SK-N-MC (cell line): ENCODE measurements at regions not wholly inside any gene's neighbourhood (a gene's known extent, or its start where the extent isn't known, plus 50 kb on each side); places are given as distances from the start of the nearest gene placed in this dataset.

Source experiments
- DNase-seq: peaks from one replicate; pipeline ENCODE4 v3.0.0-alpha.2; 2011; ENCODE audit warnings: low read depth, low spot score
- H3K27ac ChIP-seq: fragments of 200-600 bp; sonication (generic); 2 replicates; pipeline ENCODE4 v1.5.1; 2016; ENCODE audit warnings: mixed run types
- H3K36me3 ChIP-seq: fragments of 200-600 bp; sonication (generic); 2 replicates; pipeline ENCODE4 v1.6.1; 2017; ENCODE audit warnings: antibody characterized with exemption, low read length, mixed read lengths; ENCODE audit not compliant: insufficient read depth
- H3K4me3 ChIP-seq: fragments of 200-600 bp; sonication (generic); 2 replicates; pipeline ENCODE4 v1.5.1; 2016
- H3K9ac ChIP-seq: fragments of 200-600 bp; sonication (generic); 2 replicates; pipeline ENCODE4 v1.8.0; 2017; ENCODE audit warnings: mixed run types, mixed read lengths; ENCODE audit not compliant: insufficient read length
- H3K9me3 ChIP-seq: fragments of 200-600 bp; sonication (generic); 2 replicates; pipeline ENCODE4 v1.6.1; 2017; ENCODE audit warnings: low read depth, mild to moderate bottlenecking, antibody characterized with exemption, low read length, moderate library complexity, mixed read lengths
- EZH2 ChIP-seq: fragments of 200-600 bp; sonication (generic); IDR thresholded peaks from one replicate; pipeline ENCODE4 v1.6.1; 2017; ENCODE audit warnings: antibody characterized with exemption
- FOXP2 ChIP-seq: optimal IDR thresholded peaks from 2 replicates; pipeline ENCODE3; 2011; ENCODE audit warnings: mild to moderate bottlenecking, moderate library complexity; ENCODE audit not compliant: insufficient read depth; ENCODE audit errors: extremely low read length, control extremely low read depth
- POLR2AphosphoS5 ChIP-seq: IDR thresholded peaks from 2 replicates; pipeline ENCODE4 v1.6.1; 2012; ENCODE audit warnings: mild to moderate bottlenecking, low read depth, low read length, borderline replicate concordance

GRCh38 chr12:115543269-115543668, 734.2 kb downstream of the MED13L start:
- DNase-seq, result no peak
- Histone ChIP-seq H3K36me3 (no peaks in the 10 kb centered on the region), H3K9ac (no peak overlapping the region), H3K4me3 (no peak overlapping the region), H3K27ac (no peak overlapping the region), H3K9me3 (no peaks in the 10 kb centered on the region)
- TF ChIP-seq EZH2, result no peak
- no peak for TF ChIP-seq FOXP2
- no peak for TF ChIP-seq POLR2AphosphoS5

DNA sequence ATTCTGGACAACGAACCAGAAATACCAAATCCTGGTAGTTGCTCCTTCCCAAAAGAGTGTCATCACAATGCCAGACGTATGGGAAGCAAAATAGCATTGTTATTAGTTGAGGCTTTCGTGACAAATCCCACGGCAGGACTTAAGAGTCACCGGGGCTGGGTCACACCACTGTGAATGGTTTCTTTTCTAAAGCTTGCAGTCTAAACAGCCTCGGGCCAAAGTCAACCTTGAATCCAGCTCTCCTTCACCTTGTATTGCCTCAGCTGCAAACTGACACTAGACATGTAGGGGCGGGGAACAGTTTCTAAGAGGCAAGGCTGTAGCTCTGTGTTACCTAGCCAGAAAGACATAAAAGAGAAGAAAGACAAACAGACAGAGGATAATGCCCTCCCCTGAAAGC, 734.8 kb downstream of the MED13L start:
- DNase-seq, result no peak

DNA sequence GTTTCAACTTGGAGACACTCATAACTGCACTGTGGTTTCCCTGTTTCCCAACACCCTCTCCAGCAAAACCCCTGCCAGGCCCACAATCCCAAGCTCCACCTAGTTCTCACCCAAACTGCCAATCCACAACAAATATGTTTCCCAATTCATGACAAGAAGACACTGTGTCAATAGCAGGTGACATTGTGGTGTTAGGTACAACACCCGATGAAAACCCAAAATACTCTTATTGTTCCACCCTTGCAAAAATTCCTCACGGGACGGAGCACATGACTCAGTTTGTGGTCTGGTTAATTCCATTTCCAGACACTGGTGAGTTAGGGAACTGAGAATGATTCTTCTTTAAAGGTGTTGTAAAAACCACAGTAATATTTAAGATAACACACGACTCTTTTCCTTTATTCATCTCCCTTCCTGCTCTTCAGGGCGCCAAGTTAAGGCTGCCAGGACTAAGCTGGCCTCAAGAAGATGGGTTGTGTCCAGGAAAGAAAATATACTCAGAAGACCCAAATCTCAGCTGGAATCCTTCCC, 735.5 kb downstream of the MED13L start:
- no peak overlapping the region for H3K4me3 ChIP-seq
- TF ChIP-seq FOXP2 (no peak), EZH2 (no peak)
- no peak overlapping the region for H3K9ac ChIP-seq
- no peaks in the 10 kb centered on the region for H3K36me3 ChIP-seq
- H3K9me3 ChIP-seq, result no peaks in the 10 kb centered on the region
- DNase-seq, result no peak
- H3K27ac ChIP-seq, result no peak overlapping the region

More for the DNA sequence above, 734.8 kb downstream of the MED13L start:
- Histone ChIP-seq H3K36me3 (no peaks in the 10 kb centered on the region), H3K9ac (no peak overlapping the region), H3K27ac (no peak overlapping the region), H3K4me3 (no peak overlapping the region), H3K9me3 (no peaks in the 10 kb centered on the region)
- TF ChIP-seq POLR2AphosphoS5, result no peak
- TF ChIP-seq EZH2, result no peak
- TF ChIP-seq FOXP2, result no peak

DNA sequence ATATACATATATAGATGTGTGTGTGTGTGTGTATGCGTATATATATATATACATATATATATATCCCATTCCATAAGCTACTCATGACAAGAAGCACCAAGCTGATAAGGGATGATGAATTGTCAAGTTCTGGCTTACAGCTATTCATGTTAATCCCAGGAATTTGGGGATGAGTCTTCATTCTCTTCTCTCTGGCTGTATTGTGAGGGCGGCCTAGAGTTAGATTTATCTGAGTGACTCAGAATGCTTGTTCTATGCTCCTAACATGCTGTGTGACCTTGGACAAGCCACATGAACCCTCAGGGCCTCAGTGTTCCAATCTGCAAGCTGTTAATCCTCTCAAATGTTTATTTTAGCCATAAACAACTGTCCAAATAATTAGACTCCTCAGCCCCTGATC, 749.0 kb downstream of the MED13L start:
- Histone ChIP-seq H3K27ac (no peak overlapping the region), H3K9me3 (no peaks in the 10 kb centered on the region), H3K36me3 (no peaks in the 10 kb centered on the region), H3K4me3 (no peak overlapping the region), H3K9ac (no peak overlapping the region)
- TF ChIP-seq EZH2, result no peak
- no peak for TF ChIP-seq FOXP2
- no peak for TF ChIP-seq POLR2AphosphoS5
- no peak for DNase-seq

DNA sequence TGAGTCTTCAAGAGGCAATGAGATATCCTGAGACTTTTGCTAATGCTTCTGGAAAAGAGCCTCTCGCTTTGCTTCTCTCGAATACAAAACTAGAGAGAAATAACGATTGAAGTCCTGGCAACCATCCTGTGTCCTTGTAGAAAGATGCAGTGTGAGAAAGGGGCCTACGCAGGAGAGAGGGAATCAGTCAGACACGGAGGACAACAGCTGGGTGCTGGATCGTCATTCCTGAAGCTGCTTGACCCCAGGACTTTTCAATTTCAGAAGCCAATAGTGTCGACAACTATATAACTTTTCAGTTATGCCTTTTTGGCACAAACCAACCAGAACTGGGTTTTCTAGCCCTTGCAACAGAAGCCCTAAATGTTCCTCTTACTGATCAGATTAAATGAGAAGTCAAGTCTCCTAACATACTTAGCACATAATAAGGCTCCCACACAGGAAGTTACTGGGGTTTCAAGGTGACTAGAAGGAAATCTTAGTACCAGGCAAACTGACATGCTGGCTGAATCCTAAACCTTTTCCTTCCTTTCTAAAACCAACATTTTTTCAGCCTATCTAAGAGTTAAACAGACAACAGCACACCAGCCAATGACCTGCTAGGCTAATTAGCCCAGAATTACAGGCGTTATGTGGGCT, 755.6 kb downstream of the MED13L start:
- H3K9ac ChIP-seq, result no peak overlapping the region
- no peaks in the 10 kb centered on the region for H3K36me3 ChIP-seq
- H3K9me3 ChIP-seq, result no peaks in the 10 kb centered on the region
- TF ChIP-seq FOXP2, result no peak
- H3K27ac ChIP-seq, result no peak overlapping the region
- no peak overlapping the region for H3K4me3 ChIP-seq
- DNase-seq, result no peak

DNA sequence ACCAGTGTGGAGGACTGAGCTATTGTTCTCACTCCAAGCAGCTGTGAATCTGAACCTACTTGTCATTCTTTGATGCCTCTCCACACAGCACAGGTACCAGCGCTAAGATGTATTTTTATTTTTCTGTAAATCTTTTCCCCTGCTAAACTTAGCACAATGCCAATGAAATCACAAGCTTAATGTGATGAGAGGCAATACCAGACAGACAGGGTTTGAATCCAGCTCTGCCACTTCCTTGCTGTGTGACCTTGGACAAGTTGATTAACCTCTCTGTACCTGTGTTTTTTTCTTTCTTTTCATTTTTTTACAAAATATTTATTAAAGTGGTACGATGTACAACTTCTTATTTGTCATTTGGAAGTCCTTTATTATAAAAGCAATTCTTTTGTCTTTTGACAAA, 757.6 kb downstream of the MED13L start:
- Histone ChIP-seq H3K4me3 (no peak overlapping the region), H3K27ac (no peak overlapping the region), H3K9ac (no peak overlapping the region), H3K36me3 (no peaks in the 10 kb centered on the region), H3K9me3 (no peaks in the 10 kb centered on the region)
- DNase-seq, result no peak
- no peak for TF ChIP-seq POLR2AphosphoS5
- TF ChIP-seq EZH2, result no peak
- TF ChIP-seq FOXP2, result no peak

- no peaks in the 10 kb centered on the region for H3K36me3 ChIP-seq
- no peak overlapping the region for H3K4me3 ChIP-seq
- no peak for DNase-seq
- H3K9ac ChIP-seq, result no peak overlapping the region
- TF ChIP-seq FOXP2 (no peak), EZH2 (no peak), POLR2AphosphoS5 (no peak)
- H3K9me3 ChIP-seq, result no peaks in the 10 kb centered on the region
- H3K27ac ChIP-seq, result no peak overlapping the region
Measured at GRCh38 chr12:115519359-115519758, 758.1 kb downstream of the MED13L start.

GRCh38 chr12:115517913-115518312, 759.6 kb downstream of the MED13L start:
- DNase-seq, result no peak
- H3K9ac ChIP-seq, result no peak overlapping the region
- no peaks in the 10 kb centered on the region for H3K36me3 ChIP-seq
- no peak overlapping the region for H3K27ac ChIP-seq
- TF ChIP-seq FOXP2, result no peak
- no peak overlapping the region for H3K4me3 ChIP-seq
- no peaks in the 10 kb centered on the region for H3K9me3 ChIP-seq
